Panc1 (cell line): ENCODE measurements at regions not wholly inside any gene's neighbourhood (a gene's known extent, or its start where the extent isn't known, plus 50 kb on each side); places are given as distances from the start of the nearest gene placed in this dataset.

ENCODE experiments used
- ATAC-seq: fragments of 200-7000 bp; cut with Tn5 transposase; 2 replicates; pipeline ENCODE4 v1.9.1; 2020; ENCODE audit warnings: mild to moderate bottlenecking, moderate library complexity
- BruUV-seq: library from RNA; stranded (reverse); fragments of 400-500 nt; replicated peaks from 2 replicates; lab custom pipeline; 2021; lab: Mats Ljungman, UMichigan
- CTCF ChIA-PET: fragments of 300-600 bp; sonication (Branson Sonifier 250); formaldehyde crosslinking; loops from one replicate; lab custom pipeline; 2022; ENCODE audit warnings: antibody characterized with exemption; lab: Charles Lee
- POLR2A ChIA-PET: fragments of 300-600 bp; sonication (Branson Sonifier 250); formaldehyde crosslinking; loops from one replicate; lab custom pipeline; 2022; ENCODE audit warnings: antibody characterized with exemption; lab: Charles Lee
- DNase-seq: peaks from one replicate; pipeline ENCODE4 v3.0.0-alpha.2; 2010; ENCODE audit warnings: low read depth, low spot score
- H3K27ac ChIP-seq: 2 replicates; pipeline ENCODE4 v1.5.1; 2011; ENCODE audit warnings: mild to moderate bottlenecking, low read length, inconsistent platforms
- H3K27me3 ChIP-seq: fragments of 200-500 bp; sonication (Bioruptor generic); 2 replicates; pipeline ENCODE4 v1.6.0; 2014; ENCODE audit warnings: low read length, inconsistent platforms; ENCODE audit not compliant: control insufficient read depth, insufficient read depth
- H3K36me3 ChIP-seq: fragments of 200-500 bp; sonication (Bioruptor generic); 2 replicates; pipeline ENCODE4 v1.5.1; 2014; ENCODE audit warnings: inconsistent platforms, mild to moderate bottlenecking, low read length, moderate library complexity; ENCODE audit not compliant: control insufficient read depth, insufficient read depth
- H3K4me1 ChIP-seq: 2 replicates; pipeline ENCODE4 v1.5.1; 2011; ENCODE audit warnings: inconsistent platforms, mild to moderate bottlenecking, low read length, moderate library complexity; ENCODE audit not compliant: control insufficient read depth, insufficient read depth
- H3K4me3 ChIP-seq, 2 experiments: 2 replicates each; pipeline ENCODE4 v1.5.1; 2011 to 2012; ENCODE audit warnings: low read depth in 2 of 2, low read length in 2 of 2, mild to moderate bottlenecking in 2 of 2, inconsistent platforms in 1 of 2, moderate library complexity in 1 of 2
- H3K9me3 ChIP-seq: fragments of 200-500 bp; sonication (Bioruptor generic); 2 replicates; pipeline ENCODE4 v1.5.1; 2014; ENCODE audit warnings: low read depth, mild to moderate bottlenecking, inconsistent platforms, low read length, moderate library complexity; ENCODE audit not compliant: control insufficient read depth, insufficient read depth
- CTCF ChIP-seq: fragments of 450-650 bp; IDR thresholded peaks from 2 replicates; pipeline ENCODE4 v1.5.1; 2017; ENCODE audit warnings: mild to moderate bottlenecking
- POLR2AphosphoS5 ChIP-seq: IDR thresholded peaks from 2 replicates; pipeline ENCODE4 v1.6.1; 2012; ENCODE audit warnings: mild to moderate bottlenecking, low read depth, low read length, moderate library complexity
- REST ChIP-seq, 2 experiments: IDR thresholded peaks; 2 replicates each; pipeline ENCODE4 v1.6.1; 2011 to 2012; ENCODE audit warnings: low read depth in 2 of 2, control low read depth in 1 of 2, low read length in 1 of 2, mild to moderate bottlenecking in 1 of 2, moderate library complexity in 1 of 2; ENCODE audit not compliant: insufficient read depth in 1 of 2
- SIN3A ChIP-seq: IDR thresholded peaks from 2 replicates; pipeline ENCODE4 v1.6.1; 2012; ENCODE audit warnings: low read depth, mild to moderate bottlenecking, low read length, moderate library complexity, borderline replicate concordance; ENCODE audit not compliant: insufficient read depth
- TCF7L2 ChIP-seq: IDR thresholded peaks from 2 replicates; pipeline ENCODE4 v1.6.1; 2011; ENCODE audit warnings: mild to moderate bottlenecking, low read depth, low read length, inconsistent platforms
- in situ Hi-C: cut with HindIII; loops from 2 replicates; pipeline ENCODE4 v1.10.0; 2016; ENCODE audit warnings: low sequenced_read_pairs, low pct_unique_long_range_greater_than_20kb
- intact Hi-C: fragments of 100-400 bp; cut with micrococcal nuclease; formaldehyde crosslinking; loops from one replicate; pipeline ENCODE4 v1.10.0; 2022; ENCODE audit not compliant: unreplicated experiment

- Histone ChIP-seq H3K27me3 (no peaks in the 10 kb centered on the region), H3K27ac (no peak overlapping the region), H3K4me3 (no peak overlapping the region), H3K4me1 (no peaks in the 10 kb centered on the region), H3K36me3 (no peaks in the 10 kb centered on the region), H3K9me3 (no peaks in the 10 kb centered on the region)
- DNase-seq (no peak), ATAC-seq (no peak)
- CTCF ChIA-PET, result no interaction called here
- in situ Hi-C loops (no loop called here), intact Hi-C loops (no loop called here)
- POLR2A ChIA-PET, result no interaction called here
- TF ChIP-seq CTCF, result no peak
- no peak for TF ChIP-seq REST (IDR thresholded peaks at IDR 0.05; ENCODE audit: insufficient read depth in 1 of 2, low read depth in 2 of 2, low read length in 1 of 2)
- no peak for TF ChIP-seq TCF7L2
- TF ChIP-seq POLR2AphosphoS5, result no peak
- no peak for TF ChIP-seq SIN3A
- BruUV-seq, result no TSS peak
These were observed 995.3 kb downstream of the OTOL1 start for GRCh38 chr3:162491952-162492351.

- ChIA-PET CTCF (no interaction called here), POLR2A (no interaction called here)
- intact Hi-C loops (no loop called here), in situ Hi-C loops (no loop called here)
- no TSS peak for BruUV-seq
- Histone ChIP-seq H3K27me3 (no peaks in the 10 kb centered on the region), H3K4me1 (no peaks in the 10 kb centered on the region), H3K4me3 (no peak overlapping the region), H3K9me3 (no peaks in the 10 kb centered on the region), H3K27ac (no peak overlapping the region), H3K36me3 (no peaks in the 10 kb centered on the region)
- ATAC-seq (no peak; the same call in 1 of the 2 replicates), DNase-seq (no peak)
- TF ChIP-seq REST (IDR thresholded peaks at IDR 0.05; ENCODE audit: insufficient read depth in 1 of 2, low read depth in 2 of 2, low read length in 1 of 2), result no peak
- TF ChIP-seq TCF7L2, result no peak
- TF ChIP-seq CTCF, result no peak
- TF ChIP-seq POLR2AphosphoS5, result no peak
- TF ChIP-seq SIN3A, result no peak
These were observed 996.0 kb downstream of the OTOL1 start for GRCh38 chr3:162492446-162493081.
